ENCODE measurements at regions not wholly inside any gene's neighbourhood (a gene's known extent, or its start where the extent isn't known, plus 50 kb on each side); places are given as distances from the start of the nearest gene placed in this dataset.

GRCh38 chr4:134145369-134145768, 56.2 kb downstream of the PABPC4L start:
- no peak for TF ChIP-seq CTCF (IDR thresholded peaks at IDR 0.05; ENCODE audit: low read depth, low read length)
- no peak for DNase-seq (ENCODE audit: extremely low read depth, low read depth)

GRCh38 chr4:134144337-134144736, 57.3 kb downstream of the PABPC4L start:
- no peak for DNase-seq (ENCODE audit: extremely low read depth, low read depth)
- no peak for TF ChIP-seq CTCF (IDR thresholded peaks at IDR 0.05; ENCODE audit: low read depth, low read length)

GRCh38 chr4:134141728-134142127, 59.9 kb downstream of the PABPC4L start:
- TF ChIP-seq CTCF (IDR thresholded peaks at IDR 0.05; ENCODE audit: low read depth, low read length) = no peak
- DNase-seq (ENCODE audit: extremely low read depth, low read depth) = no peak

- DNase-seq (ENCODE audit: extremely low read depth, low read depth) = no peak
Measured at GRCh38 chr4:134139188-134139587, 62.4 kb downstream of the PABPC4L start.

GRCh38 chr4:134132086-134132783, 69.4 kb downstream of the PABPC4L start:
- DNase-seq (ENCODE audit: extremely low read depth, low read depth) = no peak
- TF ChIP-seq CTCF (IDR thresholded peaks at IDR 0.05; ENCODE audit: low read depth, low read length) = no peak

More at GRCh38 chr4:134139188-134139587, 62.4 kb downstream of the PABPC4L start:
- no peak for TF ChIP-seq CTCF (IDR thresholded peaks at IDR 0.05; ENCODE audit: low read depth, low read length)

GRCh38 chr4:134126955-134127354, 74.6 kb downstream of the PABPC4L start:
- no peak for TF ChIP-seq CTCF (IDR thresholded peaks at IDR 0.05; ENCODE audit: low read depth, low read length)
- no peak for DNase-seq (ENCODE audit: extremely low read depth, low read depth)

GRCh38 chr4:134126000-134126560, 75.5 kb downstream of the PABPC4L start:
- DNase-seq (ENCODE audit: extremely low read depth, low read depth) = no peak
- no peak for TF ChIP-seq CTCF (IDR thresholded peaks at IDR 0.05; ENCODE audit: low read depth, low read length)
